Neural cell (in vitro differentiated cells): ENCODE measurements at regions not wholly inside any gene's neighbourhood (a gene's known extent, or its start where the extent isn't known, plus 50 kb on each side); places are given as distances from the start of the nearest gene placed in this dataset.

Experiments
- H2AFZ ChIP-seq: fragments of 200-600, 300-800 bp; sonication (generic), shearing (Covaris generic); 2 replicates; pipeline ENCODE4 v1.6.0; 2014; ENCODE audit warnings: low read depth, mild to moderate bottlenecking, antibody characterized with exemption, low read length, moderate library complexity
- H3F3A ChIP-seq: fragments of 200-600 bp; shearing (Covaris generic); 2 replicates; pipeline ENCODE4 v1.6.1; 2016; ENCODE audit warnings: mild to moderate bottlenecking, moderate library complexity, mixed read lengths, antibody characterized with exemption, low read length; ENCODE audit not compliant: insufficient read depth, poor library complexity, severe bottlenecking
- H3K27ac ChIP-seq: fragments of 200-600, 300-800 bp; sonication (generic), shearing (Covaris generic); 2 replicates; pipeline ENCODE4 v1.5.1; 2014; ENCODE audit warnings: mild to moderate bottlenecking, low read length, moderate library complexity
- H3K27me3 ChIP-seq: fragments of 300-800, 200-600 bp; sonication (generic), shearing (Covaris generic); 2 replicates; pipeline ENCODE4 v1.6.0; 2014; ENCODE audit warnings: mild to moderate bottlenecking, low read depth, low read length, moderate library complexity; ENCODE audit not compliant: insufficient read depth
- H3K36me3 ChIP-seq: fragments of 300-800, 200-600 bp; sonication (generic), shearing (Covaris generic); 2 replicates; pipeline ENCODE4 v1.5.1; 2014; ENCODE audit warnings: mild to moderate bottlenecking, antibody characterized with exemption, low read length, moderate library complexity; ENCODE audit not compliant: insufficient read depth
- H3K4me2 ChIP-seq: fragments of 300-800, 200-600 bp; sonication (generic), shearing (Covaris generic); 2 replicates; pipeline ENCODE4 v1.6.0; 2014; ENCODE audit warnings: mild to moderate bottlenecking, low read length
- H3K4me3 ChIP-seq: fragments of 300-800, 200-600 bp; sonication (generic), shearing (Covaris generic); 2 replicates; pipeline ENCODE4 v1.5.1; 2014; ENCODE audit warnings: mild to moderate bottlenecking, low read length, moderate library complexity
- H3K79me2 ChIP-seq: fragments of 200-600 bp; shearing (Covaris generic); replicated peaks from 2 replicates; pipeline ENCODE4 v1.6.0; 2014; ENCODE audit warnings: mild to moderate bottlenecking, low read length, moderate library complexity; ENCODE audit not compliant: insufficient read depth
- H3K9ac ChIP-seq: fragments of 300-800, 200-600 bp; sonication (generic), shearing (Covaris generic); 2 replicates; pipeline ENCODE4 v1.6.1; 2016; ENCODE audit warnings: mild to moderate bottlenecking, low read length, mixed read lengths
- H3K9me2 ChIP-seq: fragments of 200-600 bp; shearing (Covaris generic); 2 replicates; pipeline ENCODE4 v1.6.1; 2016; ENCODE audit warnings: mild to moderate bottlenecking, low read length, mixed read lengths; ENCODE audit not compliant: insufficient read depth
- H3K9me3 ChIP-seq: fragments of 200-600, 300-800 bp; sonication (generic), shearing (Covaris generic); 2 replicates; pipeline ENCODE4 v1.6.1; 2016; ENCODE audit warnings: mild to moderate bottlenecking, mixed run types, low read length, moderate library complexity, mixed read lengths
- H4K20me1 ChIP-seq: fragments of 200-600 bp; shearing (Covaris generic); 2 replicates; pipeline ENCODE4 v1.6.1; 2016; ENCODE audit warnings: mild to moderate bottlenecking, mixed run types; ENCODE audit not compliant: insufficient read depth
- EP300 ChIP-seq: fragments of 450-650 bp; conservative IDR thresholded peaks from 2 replicates; pipeline ENCODE4 v1.6.1; 2014; ENCODE audit warnings: antibody characterized with exemption, mild to moderate bottlenecking, moderate library complexity; ENCODE audit not compliant: poor library complexity, severe bottlenecking
- EZH2 ChIP-seq: fragments of 200-600, 300-800 bp; shearing (Covaris generic), sonication (generic); IDR thresholded peaks from 2 replicates; pipeline ENCODE4 v1.6.1; 2014; ENCODE audit warnings: antibody characterized with exemption, low read length, borderline replicate concordance, mild to moderate bottlenecking; ENCODE audit not compliant: insufficient read depth, poor library complexity, severe bottlenecking
- MXI1 ChIP-seq: fragments of 450-650 bp; conservative IDR thresholded peaks from 2 replicates; pipeline ENCODE4 v1.6.1; 2014; ENCODE audit warnings: antibody characterized with exemption, mild to moderate bottlenecking; ENCODE audit not compliant: poor library complexity, severe bottlenecking
- POLR2AphosphoS5 ChIP-seq: IDR thresholded peaks from 2 replicates; pipeline ENCODE4 v1.6.1; 2012
- RAD21 ChIP-seq: fragments of 450-650 bp; conservative IDR thresholded peaks from 2 replicates; pipeline ENCODE4 v1.6.1; 2014; ENCODE audit warnings: antibody characterized with exemption, mild to moderate bottlenecking, moderate library complexity
- SMC3 ChIP-seq: fragments of 450-650 bp; conservative IDR thresholded peaks from 2 replicates; pipeline ENCODE4 v1.6.1; 2014; ENCODE audit warnings: antibody characterized with exemption, mild to moderate bottlenecking, moderate library complexity; ENCODE audit not compliant: poor library complexity
- TAF1 ChIP-seq: IDR thresholded peaks from 2 replicates; pipeline ENCODE4 v1.6.1; 2012; ENCODE audit warnings: low read depth
- TF ChIP-seq, protein P1 (sequence below): IDR thresholded peaks from 2 replicates; pipeline ENCODE4 v1.6.1; 2012; ENCODE audit warnings: borderline replicate concordance
- TF ChIP-seq, protein P2 (sequence below): fragments of 450-650 bp; IDR thresholded peaks from 2 replicates; pipeline ENCODE4 v1.5.1; 2014; ENCODE audit warnings: antibody characterized with exemption, mild to moderate bottlenecking, moderate library complexity; ENCODE audit not compliant: poor library complexity, severe bottlenecking

DNA sequence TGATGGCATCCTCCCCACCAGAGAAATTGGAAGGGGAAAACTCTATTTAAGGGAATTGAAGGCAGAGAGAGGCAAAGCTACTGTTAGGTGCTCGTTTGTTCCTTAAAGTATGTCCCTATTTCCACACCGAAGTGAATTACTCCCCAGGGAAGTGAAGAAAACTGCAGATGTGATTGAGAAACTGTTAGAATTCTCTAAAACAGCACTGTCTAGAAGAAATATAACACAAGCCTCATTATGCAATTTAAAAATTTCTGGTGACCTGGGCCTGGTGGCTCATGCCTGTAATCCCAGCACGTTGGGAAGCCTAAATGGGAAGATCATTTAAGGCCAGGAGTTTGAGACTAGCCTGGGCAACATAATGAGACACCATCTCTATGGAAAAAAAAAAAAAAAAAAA, 305.0 kb downstream of the SHQ1 start:
- H3K27me3 ChIP-seq: no peaks in the 10 kb centered on the region
- no peak overlapping the region for H3K27ac ChIP-seq
- H3K9me2 ChIP-seq: no peaks in the 10 kb centered on the region
- H2AFZ ChIP-seq: no peak overlapping the region
- no peaks in the 10 kb centered on the region for H4K20me1 ChIP-seq
- no peak for TF ChIP-seq EP300
- no peak for TF ChIP-seq SMC3
- TF ChIP-seq EZH2: no peak
- no peak for TF ChIP-seq POLR2AphosphoS5
- no peak for TF ChIP-seq MXI1
- TF ChIP-seq TAF1: no peak
- TF ChIP-seq, protein P1, sequence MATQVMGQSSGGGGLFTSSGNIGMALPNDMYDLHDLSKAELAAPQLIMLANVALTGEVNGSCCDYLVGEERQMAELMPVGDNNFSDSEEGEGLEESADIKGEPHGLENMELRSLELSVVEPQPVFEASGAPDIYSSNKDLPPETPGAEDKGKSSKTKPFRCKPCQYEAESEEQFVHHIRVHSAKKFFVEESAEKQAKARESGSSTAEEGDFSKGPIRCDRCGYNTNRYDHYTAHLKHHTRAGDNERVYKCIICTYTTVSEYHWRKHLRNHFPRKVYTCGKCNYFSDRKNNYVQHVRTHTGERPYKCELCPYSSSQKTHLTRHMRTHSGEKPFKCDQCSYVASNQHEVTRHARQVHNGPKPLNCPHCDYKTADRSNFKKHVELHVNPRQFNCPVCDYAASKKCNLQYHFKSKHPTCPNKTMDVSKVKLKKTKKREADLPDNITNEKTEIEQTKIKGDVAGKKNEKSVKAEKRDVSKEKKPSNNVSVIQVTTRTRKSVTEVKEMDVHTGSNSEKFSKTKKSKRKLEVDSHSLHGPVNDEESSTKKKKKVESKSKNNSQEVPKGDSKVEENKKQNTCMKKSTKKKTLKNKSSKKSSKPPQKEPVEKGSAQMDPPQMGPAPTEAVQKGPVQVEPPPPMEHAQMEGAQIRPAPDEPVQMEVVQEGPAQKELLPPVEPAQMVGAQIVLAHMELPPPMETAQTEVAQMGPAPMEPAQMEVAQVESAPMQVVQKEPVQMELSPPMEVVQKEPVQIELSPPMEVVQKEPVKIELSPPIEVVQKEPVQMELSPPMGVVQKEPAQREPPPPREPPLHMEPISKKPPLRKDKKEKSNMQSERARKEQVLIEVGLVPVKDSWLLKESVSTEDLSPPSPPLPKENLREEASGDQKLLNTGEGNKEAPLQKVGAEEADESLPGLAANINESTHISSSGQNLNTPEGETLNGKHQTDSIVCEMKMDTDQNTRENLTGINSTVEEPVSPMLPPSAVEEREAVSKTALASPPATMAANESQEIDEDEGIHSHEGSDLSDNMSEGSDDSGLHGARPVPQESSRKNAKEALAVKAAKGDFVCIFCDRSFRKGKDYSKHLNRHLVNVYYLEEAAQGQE: no peak
- TF ChIP-seq, protein P2, sequence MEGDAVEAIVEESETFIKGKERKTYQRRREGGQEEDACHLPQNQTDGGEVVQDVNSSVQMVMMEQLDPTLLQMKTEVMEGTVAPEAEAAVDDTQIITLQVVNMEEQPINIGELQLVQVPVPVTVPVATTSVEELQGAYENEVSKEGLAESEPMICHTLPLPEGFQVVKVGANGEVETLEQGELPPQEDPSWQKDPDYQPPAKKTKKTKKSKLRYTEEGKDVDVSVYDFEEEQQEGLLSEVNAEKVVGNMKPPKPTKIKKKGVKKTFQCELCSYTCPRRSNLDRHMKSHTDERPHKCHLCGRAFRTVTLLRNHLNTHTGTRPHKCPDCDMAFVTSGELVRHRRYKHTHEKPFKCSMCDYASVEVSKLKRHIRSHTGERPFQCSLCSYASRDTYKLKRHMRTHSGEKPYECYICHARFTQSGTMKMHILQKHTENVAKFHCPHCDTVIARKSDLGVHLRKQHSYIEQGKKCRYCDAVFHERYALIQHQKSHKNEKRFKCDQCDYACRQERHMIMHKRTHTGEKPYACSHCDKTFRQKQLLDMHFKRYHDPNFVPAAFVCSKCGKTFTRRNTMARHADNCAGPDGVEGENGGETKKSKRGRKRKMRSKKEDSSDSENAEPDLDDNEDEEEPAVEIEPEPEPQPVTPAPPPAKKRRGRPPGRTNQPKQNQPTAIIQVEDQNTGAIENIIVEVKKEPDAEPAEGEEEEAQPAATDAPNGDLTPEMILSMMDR: no peak
- TF ChIP-seq RAD21: no peak
- no peak overlapping the region for H3K4me2 ChIP-seq
- no peak overlapping the region for H3K4me3 ChIP-seq
- H3K9ac ChIP-seq: no peak overlapping the region
- no peaks in the 10 kb centered on the region for H3K79me2 ChIP-seq
- H3K9me3 ChIP-seq: no peaks in the 10 kb centered on the region
- no peaks in the 10 kb centered on the region for H3K36me3 ChIP-seq
- no peaks in the 10 kb centered on the region for H3F3A ChIP-seq

DNA sequence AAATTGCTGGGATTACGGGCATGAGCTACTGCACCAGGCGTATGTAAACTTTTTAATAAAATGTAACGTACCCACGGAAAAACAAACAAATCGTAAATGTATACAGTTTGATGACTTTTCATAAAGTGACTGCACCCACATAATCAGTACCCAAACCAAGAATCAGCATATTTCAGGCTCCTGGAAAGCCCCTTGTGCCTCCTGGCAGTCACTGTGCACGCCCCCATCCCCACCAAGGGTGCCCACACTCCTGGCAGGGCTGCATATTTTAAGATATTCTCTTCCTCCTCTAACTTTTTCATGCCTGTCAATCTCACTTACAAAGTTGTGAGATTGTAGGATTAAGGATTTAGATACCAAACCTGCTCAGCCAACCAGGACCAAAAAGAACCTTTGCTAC, 305.5 kb downstream of the SHQ1 start:
- Histone ChIP-seq H3K9ac (no peak overlapping the region), H3K4me2 (no peak overlapping the region), H4K20me1 (no peaks in the 10 kb centered on the region), H3K79me2 (no peaks in the 10 kb centered on the region), H3K9me3 (no peaks in the 10 kb centered on the region), H3K27me3 (no peaks in the 10 kb centered on the region), H3K9me2 (no peaks in the 10 kb centered on the region), H3K27ac (no peak overlapping the region), H3F3A (no peaks in the 10 kb centered on the region), H3K4me3 (no peak overlapping the region), H3K36me3 (no peaks in the 10 kb centered on the region), H2AFZ (no peak overlapping the region)
- TF ChIP-seq RAD21: no peak

DNA sequence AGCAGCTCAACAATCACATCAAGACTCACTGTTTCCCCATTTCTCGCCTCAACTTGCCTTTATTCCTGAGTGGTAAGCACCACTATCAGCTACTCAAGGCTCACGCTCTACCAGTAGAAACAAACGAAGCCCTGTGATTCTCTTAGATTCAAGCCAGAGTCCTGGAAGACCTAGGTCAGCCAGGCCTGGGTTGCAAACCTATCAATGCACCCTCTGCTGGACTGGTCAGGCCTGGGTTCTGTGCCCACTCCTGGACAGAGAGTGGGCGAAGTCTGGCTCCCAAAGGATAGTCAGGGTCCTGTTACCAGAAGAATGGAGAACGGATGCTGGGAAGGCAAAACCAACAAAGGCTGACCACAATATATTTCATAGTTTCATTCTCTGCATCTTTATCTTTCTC, 308.4 kb downstream of the SHQ1 start:
- no peaks in the 10 kb centered on the region for H3K79me2 ChIP-seq
- H2AFZ ChIP-seq: no peak overlapping the region
- H3K27me3 ChIP-seq: no peaks in the 10 kb centered on the region
- no peaks in the 10 kb centered on the region for H3K9me2 ChIP-seq
- peaks cover 4% of the 10 kb centered on the region for H3F3A ChIP-seq
- no peak overlapping the region for H3K4me3 ChIP-seq
- H3K9me3 ChIP-seq: no peaks in the 10 kb centered on the region
- no peak for TF ChIP-seq RAD21
- TF ChIP-seq POLR2AphosphoS5: no peak
- no peak for TF ChIP-seq EP300
- TF ChIP-seq TAF1: no peak
- no peak for TF ChIP-seq EZH2
- TF ChIP-seq, protein P1: no peak
- TF ChIP-seq, protein P2: no peak
- no peak for TF ChIP-seq SMC3
- no peak for TF ChIP-seq MXI1
- H3K27ac ChIP-seq: no peak overlapping the region
- no peak overlapping the region for H3K4me2 ChIP-seq
- H3K9ac ChIP-seq: no peak overlapping the region
- no peaks in the 10 kb centered on the region for H3K36me3 ChIP-seq
- no peaks in the 10 kb centered on the region for H4K20me1 ChIP-seq
